ENCODE measurements at regions not wholly inside any gene's neighbourhood (a gene's known extent, or its start where the extent isn't known, plus 50 kb on each side); places are given as distances from the start of the nearest gene placed in this dataset.

DNA sequence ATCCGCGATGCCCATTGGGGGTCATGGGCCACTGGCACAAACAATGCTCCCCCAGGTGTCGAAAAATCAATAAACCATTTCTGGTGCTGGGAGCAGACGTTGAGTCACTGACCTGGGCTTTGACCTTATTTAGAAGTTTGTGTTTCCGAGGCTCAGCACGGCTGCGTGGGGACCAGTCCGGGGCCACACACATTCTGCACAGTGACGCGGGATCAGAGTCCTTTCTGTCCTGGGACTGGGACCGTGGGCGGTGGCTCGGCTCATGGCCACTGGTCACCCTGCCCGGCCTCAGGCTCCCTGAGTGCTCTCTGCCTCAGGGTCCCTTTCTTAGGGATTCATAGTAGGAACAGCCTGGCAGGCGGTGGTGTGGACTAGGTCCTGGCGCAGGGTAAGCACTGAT is 1266.0 kb downstream of the BRD1 start:
- TF ChIP-seq POLR2A (IDR thresholded peaks at IDR 0.05; ENCODE audit: low read depth, low read length) (no peak), TAF1 (IDR thresholded peaks at IDR 0.05; ENCODE audit: low read depth, low read length) (no peak)

Measured in GM12891 (cell line).